DMS79 (cell line): ENCODE measurements at regions not wholly inside any gene's neighbourhood (a gene's known extent, or its start where the extent isn't known, plus 50 kb on each side); places are given as distances from the start of the nearest gene placed in this dataset.
"Not testable (repeated sequence)": the region's sequence is repeated elsewhere in the genome, so short reads cannot be mapped to it uniquely, and the experiment has no call there.

Experiments
- DNase-seq: peaks from one replicate; lab custom pipeline; 2025; lab: John Stamatoyannopoulos, UW

- no peak for DNase-seq
Measured at GRCh38 chr15:39396979-39397615, 183.8 kb upstream of the THBS1 start.

- DNase-seq = no peak
Measured at GRCh38 chr15:39397883-39398282, 183.0 kb upstream of the THBS1 start.

DNA sequence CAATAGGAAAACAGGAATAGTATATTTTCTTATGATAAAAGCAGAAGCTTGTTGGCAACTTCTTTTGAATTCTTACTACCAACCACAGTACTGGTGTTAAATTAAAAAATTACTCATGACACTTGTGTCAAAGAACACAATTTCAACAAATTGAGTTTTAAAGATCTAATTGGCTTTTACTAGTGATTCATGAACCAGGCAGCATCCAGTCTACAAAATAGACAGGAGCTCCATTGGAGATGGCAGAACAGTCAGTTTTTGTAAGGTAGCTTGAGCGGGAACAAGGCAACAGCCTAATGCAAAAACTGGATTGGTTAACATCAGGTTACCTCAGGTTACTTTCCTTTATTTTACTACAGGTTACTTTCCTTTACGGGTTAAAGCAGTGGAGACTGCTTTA is 181.3 kb upstream of the THBS1 start:
- DNase-seq = no peak

- no peak for DNase-seq
Measured at GRCh38 chr15:39400002-39400401, 180.9 kb upstream of the THBS1 start.

GRCh38 chr15:39400821-39401550 is 179.9 kb upstream of the THBS1 start:
- no peak for DNase-seq

GRCh38 chr15:39403640-39404117 is 177.2 kb upstream of the THBS1 start:
- DNase-seq = no peak

- DNase-seq = no peak
Measured at GRCh38 chr15:39404767-39405181, 176.1 kb upstream of the THBS1 start.

DNA sequence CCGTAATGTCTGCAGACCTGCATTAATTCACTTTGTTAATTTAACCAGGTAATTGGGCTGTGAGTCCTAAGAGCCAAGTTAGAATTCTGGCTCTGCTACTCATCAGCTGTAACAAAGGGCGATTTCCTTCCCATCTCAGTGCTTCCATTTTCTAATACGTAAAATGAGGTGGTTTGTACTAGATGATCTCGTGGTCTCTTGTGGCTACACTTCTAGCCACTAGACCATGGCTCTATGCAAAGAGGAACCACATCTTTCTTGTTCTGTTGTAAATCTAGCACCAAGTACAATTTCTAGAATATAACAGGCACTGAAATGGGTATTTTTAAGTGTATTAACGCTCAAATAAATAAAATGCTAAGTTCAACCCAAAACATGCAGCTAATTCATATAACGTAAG is 174.4 kb upstream of the THBS1 start:
- DNase-seq = no peak

DNA sequence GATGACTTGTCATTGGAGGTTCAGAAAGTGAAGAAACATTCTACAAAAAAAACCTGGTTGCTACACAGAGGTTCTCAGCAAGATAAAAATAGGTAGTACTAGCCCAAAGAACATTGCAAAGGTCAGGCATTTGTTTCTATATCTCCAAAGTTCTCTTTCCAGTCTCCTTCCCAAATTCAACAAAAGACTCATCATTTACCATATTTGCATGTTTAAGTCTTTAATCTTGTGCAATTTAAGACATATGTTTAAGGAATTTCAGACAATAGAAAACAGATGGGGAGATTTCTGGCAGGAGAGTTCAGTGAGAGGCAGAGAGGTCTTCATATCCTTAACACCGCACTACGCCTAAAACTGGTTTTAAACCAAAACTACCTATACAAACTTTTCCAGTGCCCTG is 173.8 kb upstream of the THBS1 start:
- no peak for DNase-seq

DNA sequence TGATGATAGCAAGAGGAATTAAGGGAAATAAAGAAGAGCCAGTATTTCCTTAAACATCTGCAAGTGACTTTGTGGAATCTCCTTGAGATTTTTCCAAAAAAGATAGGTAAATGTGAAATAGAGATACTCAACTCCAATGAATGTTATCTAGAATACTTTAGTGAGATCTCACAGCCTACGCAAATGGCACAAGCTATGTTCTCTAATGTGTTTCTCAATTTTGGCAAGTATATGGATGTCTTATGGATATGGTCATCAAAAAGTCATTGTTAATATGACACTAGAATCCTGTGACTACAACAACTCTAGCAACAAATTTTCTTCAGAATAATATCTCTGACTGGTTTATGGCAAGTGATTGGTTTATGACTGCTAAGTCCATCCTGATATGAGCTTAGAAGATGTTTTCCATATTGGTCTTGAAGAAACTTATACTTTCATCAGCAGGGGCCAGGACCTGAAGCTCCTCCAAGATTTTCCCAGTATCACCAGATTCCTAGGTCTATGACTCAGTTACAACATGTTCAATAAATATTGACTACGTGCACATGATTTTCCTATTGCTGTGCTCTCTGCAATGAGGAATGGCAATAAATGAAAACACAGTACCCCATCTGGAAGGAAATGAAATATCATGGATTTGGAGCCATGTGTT is 170.9 kb upstream of the THBS1 start:
- no peak for DNase-seq

DNA sequence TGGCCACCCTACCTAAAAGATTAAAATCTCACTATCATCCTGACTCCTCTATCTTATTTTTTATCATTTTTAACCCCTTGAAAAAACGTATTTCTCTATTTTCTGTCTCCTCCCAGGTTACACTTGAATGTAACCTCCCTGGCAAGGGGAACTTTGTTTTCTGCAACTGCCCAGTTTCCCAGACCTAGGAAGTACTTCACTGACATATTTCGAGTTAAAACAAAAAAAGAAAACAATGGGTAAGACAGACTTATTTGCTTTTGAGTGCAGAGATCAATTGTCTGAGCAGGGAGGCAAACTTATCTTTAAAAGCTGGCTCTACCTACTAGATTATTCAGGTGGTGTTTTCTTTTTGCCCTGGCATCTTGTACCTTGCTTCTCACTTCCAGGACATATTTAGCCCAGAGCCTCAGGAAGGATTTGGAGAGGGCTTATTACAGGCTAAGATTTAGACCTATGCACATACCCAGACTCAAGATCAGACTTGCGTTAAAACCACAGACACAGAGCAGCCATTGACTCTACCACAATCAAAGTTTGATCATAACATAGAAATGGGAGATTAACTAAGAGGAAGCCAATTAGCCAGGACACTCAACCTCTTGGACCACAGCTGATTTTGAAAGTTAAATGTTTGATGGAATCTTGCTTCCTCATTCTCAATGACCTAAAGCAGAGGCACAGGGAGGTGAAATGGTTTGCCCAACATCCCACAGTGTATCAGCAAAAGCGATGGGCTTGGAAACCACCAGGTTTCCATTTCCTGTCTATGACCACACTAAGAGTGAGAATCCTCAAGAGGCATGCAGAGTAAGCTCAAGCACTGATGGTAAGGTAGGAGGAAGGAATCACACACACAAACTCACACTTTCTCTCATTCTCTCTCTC is 169.5 kb upstream of the THBS1 start:
- DNase-seq = no peak

DNA sequence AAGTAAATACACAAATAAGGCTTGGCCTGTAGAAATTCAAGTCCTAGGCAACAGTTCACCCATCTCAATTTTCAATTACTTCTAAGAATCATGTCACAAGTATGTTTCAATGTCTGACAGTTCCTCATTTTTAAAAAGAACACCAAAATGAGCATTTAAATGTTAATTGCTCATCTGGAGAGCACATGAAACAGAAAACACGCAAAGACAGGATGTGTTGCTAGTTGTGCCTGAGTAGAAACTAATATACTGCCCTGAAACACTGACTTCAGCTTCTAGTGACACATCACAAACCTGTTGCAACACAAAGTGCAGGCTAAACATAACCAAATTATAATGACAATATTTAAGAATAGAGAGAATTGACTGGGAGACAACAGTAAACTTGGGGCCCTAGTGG is 167.3 kb upstream of the THBS1 start:
- DNase-seq = no peak

DNA sequence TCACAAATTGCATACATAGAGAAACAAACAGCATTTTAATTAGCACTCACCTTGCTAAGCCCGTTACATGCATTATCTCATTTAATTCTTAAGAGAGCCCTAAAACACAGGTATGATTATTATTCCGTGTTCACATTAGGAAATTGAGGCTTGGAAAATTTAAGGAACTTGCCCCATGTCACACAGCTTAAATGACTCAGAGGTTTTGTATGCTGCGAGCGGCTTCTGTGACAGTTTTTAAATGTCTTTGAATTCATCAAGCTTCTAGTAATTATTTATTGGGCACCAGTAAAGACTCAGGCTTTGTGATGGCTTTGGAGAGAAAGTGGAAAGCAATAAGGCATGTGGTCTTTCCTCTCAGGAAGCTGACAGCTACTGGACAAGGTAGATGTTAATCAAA is 166.7 kb upstream of the THBS1 start:
- DNase-seq = no peak

DNA sequence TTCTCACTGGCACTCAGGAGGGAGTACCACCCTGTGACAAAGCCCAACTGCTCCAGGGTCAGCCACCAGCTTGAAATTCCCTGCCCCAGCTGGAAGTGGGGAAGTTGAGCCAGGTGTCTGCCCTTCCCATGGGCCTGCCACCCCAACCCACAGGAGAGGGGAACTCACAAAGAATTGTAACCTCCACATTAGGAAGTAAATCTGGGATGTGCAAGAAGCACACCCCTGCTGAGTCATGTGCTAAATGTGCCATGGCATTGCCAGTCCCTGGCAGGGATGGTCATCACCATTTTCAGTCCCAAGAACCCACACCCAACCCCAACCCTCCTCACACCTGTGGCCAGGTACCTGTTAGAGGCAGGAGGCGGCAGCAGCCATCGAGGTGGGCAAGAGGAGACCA is 165.2 kb upstream of the THBS1 start:
- no peak for DNase-seq

GRCh38 chr15:39416258-39416657 is 164.6 kb upstream of the THBS1 start:
- DNase-seq = no peak

- no peak for DNase-seq
Measured at GRCh38 chr15:39417366-39418134, 163.3 kb upstream of the THBS1 start.

- DNase-seq = no peak
Measured at GRCh38 chr15:39419651-39420050, 161.2 kb upstream of the THBS1 start.

- not testable (repeated sequence) for DNase-seq
Measured at GRCh38 chr15:39420123-39420852, 160.6 kb upstream of the THBS1 start.

GRCh38 chr15:39420853-39421192 is 160.1 kb upstream of the THBS1 start:
- DNase-seq = not testable (repeated sequence)

DNA sequence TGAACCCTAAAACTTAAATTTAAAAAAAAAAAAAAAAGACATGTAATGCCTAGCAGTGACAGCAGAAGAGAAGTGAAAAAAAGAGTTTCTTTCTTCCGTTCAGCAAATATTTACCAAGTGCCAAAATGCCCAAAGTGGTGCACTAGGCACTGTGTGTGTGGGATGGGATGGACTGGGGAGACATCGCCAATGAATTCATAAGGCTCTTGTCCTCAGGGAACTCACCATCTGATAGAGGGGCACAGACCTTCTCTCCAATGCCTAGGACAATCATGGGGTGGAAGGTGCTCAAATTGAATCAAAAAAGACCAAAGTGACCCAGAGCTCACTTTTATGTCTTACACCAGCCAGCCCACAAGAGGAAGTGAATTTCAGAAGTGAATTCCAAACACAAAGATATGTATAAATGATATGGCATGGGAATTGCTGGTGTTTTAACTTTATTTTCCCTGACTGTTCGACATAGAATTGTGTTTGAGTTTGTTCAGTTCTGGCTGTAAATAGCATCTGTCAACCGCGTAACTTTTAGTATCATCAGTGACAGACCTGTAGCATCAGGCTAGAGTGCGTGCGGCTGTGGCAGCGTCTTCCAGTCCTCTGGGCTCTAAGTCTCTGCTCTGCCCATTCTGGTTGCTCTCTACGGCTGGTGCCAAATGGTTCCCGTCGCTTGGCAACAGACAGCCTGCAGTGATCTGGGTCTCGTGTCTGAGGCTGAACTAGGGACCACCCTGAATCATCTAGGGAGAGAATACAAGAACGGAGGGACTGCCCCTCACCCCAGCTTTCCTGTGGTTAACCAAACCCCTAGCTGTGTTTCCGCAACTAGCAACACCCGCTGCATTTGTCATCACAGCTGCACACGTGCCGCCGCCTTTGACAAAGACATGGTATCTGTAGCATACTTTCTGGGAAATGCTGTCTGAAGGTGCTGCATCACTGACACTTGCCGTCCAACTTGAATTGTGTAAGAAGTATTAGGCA is 154.0 kb upstream of the THBS1 start:
- DNase-seq = no peak
